K562 (cell line): ENCODE measurements at regions not wholly inside any gene's neighbourhood (a gene's known extent, or its start where the extent isn't known, plus 50 kb on each side); places are given as distances from the start of the nearest gene placed in this dataset.

Experiments
- POLR2B ChIP-seq: fragments of 450-650 bp; IDR thresholded peaks from 2 replicates; pipeline ENCODE4 v1.6.1; 2018; ENCODE audit warnings: low read depth; ENCODE audit not compliant: partially characterized antibody
- ZC3H11A ChIP-seq: IDR thresholded peaks from 2 replicates; pipeline ENCODE4 v1.6.1; 2012; ENCODE audit warnings: low read depth, low read length, improper control_type of control experiment
- ZFPM2 ChIP-seq: fragments of 250-450 bp; sonication (Bioruptor Pico); IDR thresholded peaks from 2 replicates; pipeline ENCODE4 v1.5.1; 2022; ENCODE audit warnings: mild to moderate bottlenecking
- ZNF140 ChIP-seq: fragments of 250-450 bp; sonication (Bioruptor Pico); IDR thresholded peaks from 2 replicates; pipeline ENCODE4 v1.8.0; 2021; ENCODE audit warnings: moderate library complexity, mild to moderate bottlenecking, inconsistent platforms
- ZNF407 ChIP-seq: fragments of 450-650 bp; IDR thresholded peaks from 2 replicates; pipeline ENCODE4 v1.6.1; 2016; ENCODE audit warnings: low read depth

- TF ChIP-seq ZNF407 (no peak), ZC3H11A (no peak), ZNF140 (CRISPR knock-in tag) (no peak), ZFPM2 (CRISPR knock-in tag) (no peak), POLR2B (no peak)
- TF ChIP-seq, all 486 proteins: peak for 0
Measured at GRCh38 chr14:44339862-44340261, 167.2 kb downstream of the FSCB start (continued).
